WTC11 (cell line): ENCODE measurements at regions not wholly inside any gene's neighbourhood (a gene's known extent, or its start where the extent isn't known, plus 50 kb on each side); places are given as distances from the start of the nearest gene placed in this dataset.

Source experiments
- ATAC-seq: fragments of 200-7000 bp; cut with Tn5 transposase; 2 replicates; pipeline ENCODE4 v1.10.0; 2021; ENCODE audit warnings: mild to moderate bottlenecking, moderate library complexity
- CTCF ChIA-PET: fragments of 300-600 bp; sonication (Branson Sonifier 250); formaldehyde crosslinking; loops from one replicate; lab custom pipeline; 2021; ENCODE audit warnings: antibody characterized with exemption; lab: Charles Lee
- POLR2A ChIA-PET: fragments of 350-600 bp; sonication (Branson Sonifier 250); formaldehyde crosslinking; loops from one replicate; lab custom pipeline; 2021; ENCODE audit warnings: antibody characterized with exemption; lab: Charles Lee
- DNase-seq: peaks from one replicate; pipeline ENCODE4 v3.0.0; 2021; ENCODE audit warnings: low spot score
- H3K27ac Mint-ChIP-seq: 2 replicates; pipeline ENCODE4 v1.8.0; 2021; ENCODE audit warnings: mixed read lengths
- H3K27me3 Mint-ChIP-seq: 2 replicates; pipeline ENCODE4 v1.8.0; 2021; ENCODE audit warnings: low read depth, mild to moderate bottlenecking, moderate library complexity, mixed read lengths
- H3K36me3 Mint-ChIP-seq: 2 replicates; pipeline ENCODE4 v1.8.0; 2021; ENCODE audit warnings: mixed read lengths
- H3K4me1 Mint-ChIP-seq: 2 replicates; pipeline ENCODE4 v1.8.0; 2022; ENCODE audit warnings: mixed read lengths
- H3K4me3 Mint-ChIP-seq: 2 replicates; pipeline ENCODE4 v1.8.0; 2021; ENCODE audit warnings: mild to moderate bottlenecking, moderate library complexity, mixed read lengths
- H3K9me3 Mint-ChIP-seq: 2 replicates; pipeline ENCODE4 v1.8.0; 2021; ENCODE audit warnings: mixed read lengths
- AR ChIP-seq: fragments of 250-450 bp; sonication (Bioruptor Pico); IDR thresholded peaks from 2 replicates; pipeline ENCODE4 v1.9.0; 2021; ENCODE audit warnings: mild to moderate bottlenecking
- ATF6 ChIP-seq: sonication (generic); formaldehyde crosslinking; IDR thresholded peaks from 2 replicates; pipeline ENCODE4 v1.8.1; 2023; ENCODE audit warnings: mild to moderate bottlenecking, missing genetic modification reagents
- CBFB ChIP-seq: sonication (generic); formaldehyde crosslinking; IDR thresholded peaks from 2 replicates; pipeline ENCODE4 v1.8.1; 2022; ENCODE audit warnings: mild to moderate bottlenecking, low read depth, missing genetic modification reagents
- CDX4 ChIP-seq: fragments of 250-450 bp; sonication (Bioruptor Pico); IDR thresholded peaks from 2 replicates; pipeline ENCODE4 v1.9.0; 2021; ENCODE audit warnings: moderate library complexity, mild to moderate bottlenecking, inconsistent platforms, borderline replicate concordance
- E2F4 ChIP-seq: sonication (generic); formaldehyde crosslinking; IDR thresholded peaks from 2 replicates; pipeline ENCODE4 v1.8.1; 2022; ENCODE audit warnings: low read depth, mild to moderate bottlenecking, moderate library complexity, missing genetic modification reagents, borderline replicate concordance
- ELF4 ChIP-seq: sonication (generic); formaldehyde crosslinking; IDR thresholded peaks from 2 replicates; pipeline ENCODE4 v1.8.1; 2022; ENCODE audit warnings: low read depth, mild to moderate bottlenecking, moderate library complexity, missing genetic modification reagents
- EMX1 ChIP-seq: fragments of 250-450 bp; sonication (Bioruptor Pico); IDR thresholded peaks from 2 replicates; pipeline ENCODE4 v1.8.0; 2021; ENCODE audit warnings: mild to moderate bottlenecking
- ERG ChIP-seq: fragments of 250-450 bp; sonication (Bioruptor Pico); IDR thresholded peaks from 2 replicates; pipeline ENCODE4 v1.8.0; 2021; ENCODE audit warnings: mild to moderate bottlenecking
- FOXK1 ChIP-seq: sonication (generic); formaldehyde crosslinking; IDR thresholded peaks from 2 replicates; pipeline ENCODE4 v1.8.0; 2022; ENCODE audit warnings: mild to moderate bottlenecking, moderate library complexity, missing genetic modification reagents
- HMGA2 ChIP-seq: fragments of 250-450 bp; sonication (Bioruptor Pico); IDR thresholded peaks from 2 replicates; pipeline ENCODE4 v1.4.0; 2021; ENCODE audit warnings: mild to moderate bottlenecking, moderate library complexity
- KAT7 ChIP-seq: sonication (generic); formaldehyde crosslinking; IDR thresholded peaks from 2 replicates; pipeline ENCODE4 v1.8.1; 2023; ENCODE audit warnings: missing genetic modification reagents, mild to moderate bottlenecking, borderline replicate concordance
- MXD4 ChIP-seq: fragments of 250-450 bp; sonication (Bioruptor Pico); IDR thresholded peaks from 2 replicates; pipeline ENCODE4 v1.8.0; 2021; ENCODE audit warnings: mild to moderate bottlenecking, moderate library complexity, borderline replicate concordance
- NFE2L1 ChIP-seq: sonication (generic); formaldehyde crosslinking; IDR thresholded peaks from 2 replicates; pipeline ENCODE4 v1.8.1; 2023; ENCODE audit warnings: missing genetic modification reagents
- PRDM15 ChIP-seq: sonication (generic); formaldehyde crosslinking; IDR thresholded peaks from 2 replicates; pipeline ENCODE4 v1.8.0; 2022; ENCODE audit warnings: missing genetic modification reagents
- USF1 ChIP-seq: sonication (generic); formaldehyde crosslinking; IDR thresholded peaks from 2 replicates; pipeline ENCODE4 v1.8.0; 2022; ENCODE audit warnings: mild to moderate bottlenecking, missing genetic modification reagents
- ZBTB43 ChIP-seq: sonication (generic); formaldehyde crosslinking; IDR thresholded peaks from 2 replicates; pipeline ENCODE4 v1.8.1; 2023; ENCODE audit warnings: mild to moderate bottlenecking, missing genetic modification reagents
- ZNF121 ChIP-seq: sonication (generic); formaldehyde crosslinking; IDR thresholded peaks from 2 replicates; pipeline ENCODE4 v1.8.0; 2023; ENCODE audit warnings: missing genetic modification reagents
- ZNF396 ChIP-seq: fragments of 250-450 bp; sonication (Bioruptor Pico); IDR thresholded peaks from 2 replicates; pipeline ENCODE4 v1.8.0; 2021; ENCODE audit warnings: mild to moderate bottlenecking, moderate library complexity, borderline replicate concordance
- ZNF512 ChIP-seq: sonication (generic); formaldehyde crosslinking; IDR thresholded peaks from 2 replicates; pipeline ENCODE4 v1.8.1; 2022; ENCODE audit warnings: missing genetic modification reagents, borderline replicate concordance
- ZNF671 ChIP-seq: fragments of 250-450 bp; sonication (Bioruptor Pico); IDR thresholded peaks from 2 replicates; pipeline ENCODE4 v1.8.0; 2021; ENCODE audit warnings: mild to moderate bottlenecking

GRCh38 chrX:131704136-131704695 lies 160.3 kb downstream of the OR13H1 start (continued):
- TF ChIP-seq ZNF512 (CRISPR knock-in tag) (no peak), ZNF671 (CRISPR knock-in tag) (no peak), MXD4 (CRISPR knock-in tag) (no peak), HMGA2 (CRISPR knock-in tag) (no peak), CDX4 (CRISPR knock-in tag) (no peak), ATF6 (CRISPR knock-in tag) (no peak), E2F4 (CRISPR knock-in tag) (no peak), KAT7 (CRISPR knock-in tag) (no peak), AR (CRISPR knock-in tag) (no peak), NFE2L1 (no peak), FOXK1 (CRISPR knock-in tag) (no peak), CBFB (CRISPR knock-in tag) (no peak), ELF4 (CRISPR knock-in tag) (no peak), ZNF396 (CRISPR knock-in tag) (no peak)

GRCh38 chrX:131709553-131709952 lies 165.7 kb downstream of the OR13H1 start:
- ATAC-seq: no peak
- Mint-ChIP-seq H3K27me3 (peaks cover 2% of the 10 kb centered on the region; the same call in 1 of the 2 replicates), H3K4me3 (no peak overlapping the region), H3K27ac (no peak overlapping the region), H3K9me3 (peaks cover 30% of the 10 kb centered on the region), H3K4me1 (no peaks in the 10 kb centered on the region), H3K36me3 (peaks cover 88% of the 10 kb centered on the region)
- CTCF ChIA-PET: no interaction called here
- no peak for DNase-seq
- POLR2A ChIA-PET: no interaction called here
- TF ChIP-seq KAT7 (CRISPR knock-in tag): no peak
- TF ChIP-seq ZBTB43: no peak
- no peak for TF ChIP-seq USF1 (CRISPR knock-in tag)
- no peak for TF ChIP-seq PRDM15 (CRISPR knock-in tag)
- TF ChIP-seq ERG (CRISPR knock-in tag): no peak
- no peak for TF ChIP-seq ZNF121 (CRISPR knock-in tag)
- TF ChIP-seq EMX1 (CRISPR knock-in tag): no peak
